Epithelial cell of esophagus (primary cell): ENCODE measurements at regions not wholly inside any gene's neighbourhood (a gene's known extent, or its start where the extent isn't known, plus 50 kb on each side); places are given as distances from the start of the nearest gene placed in this dataset.

Experiments used
- DNase-seq: peaks from one replicate; pipeline ENCODE4 v3.0.0; 2010; ENCODE audit warnings: low read depth
- H3K4me3 ChIP-seq: 2 replicates; pipeline ENCODE4 v1.5.1; 2011; ENCODE audit warnings: mild to moderate bottlenecking, low read length, control low read depth
- TF ChIP-seq, protein P1 (sequence below): IDR thresholded peaks from 2 replicates; pipeline ENCODE4 v1.5.1; 2011; ENCODE audit warnings: low read depth, mild to moderate bottlenecking, low read length, control low read depth, inconsistent platforms; ENCODE audit not compliant: insufficient read depth; ENCODE audit errors: missing control alignments

DNA sequence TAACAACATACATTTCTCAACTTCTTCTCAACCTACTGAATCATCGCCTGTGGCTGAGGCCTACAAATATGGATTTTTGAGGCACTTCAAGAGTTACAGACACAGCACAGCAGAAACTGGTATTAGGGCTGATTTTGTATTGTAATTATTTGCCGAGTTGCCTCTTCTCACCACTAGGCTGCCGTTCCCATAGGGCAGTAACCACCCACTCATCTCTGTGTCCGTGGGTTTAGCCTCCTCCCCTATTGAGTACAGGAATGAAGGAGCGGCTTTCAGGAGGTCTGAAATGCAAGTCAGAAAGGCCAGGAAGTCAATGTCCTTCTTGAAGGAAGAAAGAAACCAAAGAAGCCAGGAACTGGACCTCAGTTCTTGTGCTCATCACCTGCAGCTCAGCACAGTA, 220.8 kb downstream of the MTHFS start:
- no peak for DNase-seq
- TF ChIP-seq, protein P1, sequence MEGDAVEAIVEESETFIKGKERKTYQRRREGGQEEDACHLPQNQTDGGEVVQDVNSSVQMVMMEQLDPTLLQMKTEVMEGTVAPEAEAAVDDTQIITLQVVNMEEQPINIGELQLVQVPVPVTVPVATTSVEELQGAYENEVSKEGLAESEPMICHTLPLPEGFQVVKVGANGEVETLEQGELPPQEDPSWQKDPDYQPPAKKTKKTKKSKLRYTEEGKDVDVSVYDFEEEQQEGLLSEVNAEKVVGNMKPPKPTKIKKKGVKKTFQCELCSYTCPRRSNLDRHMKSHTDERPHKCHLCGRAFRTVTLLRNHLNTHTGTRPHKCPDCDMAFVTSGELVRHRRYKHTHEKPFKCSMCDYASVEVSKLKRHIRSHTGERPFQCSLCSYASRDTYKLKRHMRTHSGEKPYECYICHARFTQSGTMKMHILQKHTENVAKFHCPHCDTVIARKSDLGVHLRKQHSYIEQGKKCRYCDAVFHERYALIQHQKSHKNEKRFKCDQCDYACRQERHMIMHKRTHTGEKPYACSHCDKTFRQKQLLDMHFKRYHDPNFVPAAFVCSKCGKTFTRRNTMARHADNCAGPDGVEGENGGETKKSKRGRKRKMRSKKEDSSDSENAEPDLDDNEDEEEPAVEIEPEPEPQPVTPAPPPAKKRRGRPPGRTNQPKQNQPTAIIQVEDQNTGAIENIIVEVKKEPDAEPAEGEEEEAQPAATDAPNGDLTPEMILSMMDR = no peak
- no peak overlapping the region for H3K4me3 ChIP-seq

DNA sequence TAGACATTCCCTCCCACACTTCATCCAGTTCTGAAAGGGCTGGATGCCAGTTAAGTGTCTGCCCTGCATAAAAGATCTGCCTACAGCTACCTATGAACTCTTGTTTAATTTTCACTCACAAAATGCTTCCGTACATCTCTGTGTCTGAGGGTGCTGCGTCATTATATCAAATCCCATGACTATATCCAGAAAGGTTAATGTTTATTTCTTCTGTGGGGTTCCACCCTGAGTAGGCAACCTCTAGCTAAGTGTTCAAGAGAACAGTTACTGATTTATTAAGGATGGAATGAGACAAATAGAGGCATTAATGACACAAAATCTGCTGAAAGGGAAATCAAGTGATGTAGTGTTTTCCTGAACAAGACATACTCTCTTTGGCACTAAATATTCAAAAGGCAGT, 220.2 kb downstream of the MTHFS start:
- TF ChIP-seq, protein P1 = no peak

DNA sequence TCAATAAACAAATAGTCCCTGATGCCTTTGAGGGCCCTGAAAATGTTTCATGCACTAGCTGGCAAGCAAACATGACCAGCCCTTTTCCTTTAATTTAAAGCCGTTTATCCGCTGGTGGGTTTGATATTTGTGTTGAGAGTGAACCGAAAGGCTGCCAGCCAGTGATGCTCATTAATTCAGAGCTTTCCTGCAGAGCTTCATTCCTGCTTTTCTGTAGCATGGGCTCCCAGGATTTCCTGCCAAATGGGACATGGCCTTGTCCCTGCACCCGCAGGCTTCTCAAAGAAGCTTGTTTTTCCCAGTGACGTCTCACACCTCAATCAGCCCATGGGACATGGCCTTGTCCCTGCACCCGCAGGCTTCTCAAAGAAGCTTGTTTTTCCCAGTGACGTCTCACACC, 219.6 kb downstream of the MTHFS start:
- no peak for DNase-seq
- TF ChIP-seq, protein P1 = no peak
- H3K4me3 ChIP-seq = no peak overlapping the region

More for the DNA sequence above, 220.2 kb downstream of the MTHFS start:
- no peak for DNase-seq
- H3K4me3 ChIP-seq = no peak overlapping the region

DNA sequence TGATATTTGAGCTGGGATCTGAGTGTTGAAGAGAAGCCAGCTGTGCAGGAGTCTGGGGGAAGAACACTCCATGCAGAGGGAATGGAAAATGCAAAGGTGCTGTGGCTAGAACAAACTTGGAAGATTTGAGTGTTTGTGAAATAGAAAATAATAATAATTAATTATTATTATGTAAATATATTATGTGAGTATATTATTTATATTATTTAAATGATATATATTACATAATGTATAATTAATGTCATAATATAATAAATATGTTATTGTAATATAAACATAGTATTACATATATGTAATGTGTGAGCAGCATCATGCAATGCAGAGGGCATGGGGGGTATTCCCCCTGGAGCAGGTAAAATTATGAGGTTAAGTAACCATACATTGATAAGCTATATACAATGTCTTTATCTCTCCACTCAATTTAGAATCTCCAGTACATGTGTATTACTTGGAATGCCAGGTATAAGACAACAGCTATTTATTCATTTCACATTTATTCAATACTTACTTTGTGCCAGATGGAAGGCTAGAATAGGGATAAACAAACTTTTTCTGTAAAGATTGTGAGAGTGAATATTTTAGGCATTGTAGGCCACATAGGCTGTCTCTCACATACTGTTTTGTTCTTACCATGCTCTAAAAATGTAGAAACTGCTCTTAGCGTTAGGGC, 218.6 kb downstream of the MTHFS start:
- no peak for DNase-seq
- H3K4me3 ChIP-seq = no peak overlapping the region
- TF ChIP-seq, protein P1 = no peak

DNA sequence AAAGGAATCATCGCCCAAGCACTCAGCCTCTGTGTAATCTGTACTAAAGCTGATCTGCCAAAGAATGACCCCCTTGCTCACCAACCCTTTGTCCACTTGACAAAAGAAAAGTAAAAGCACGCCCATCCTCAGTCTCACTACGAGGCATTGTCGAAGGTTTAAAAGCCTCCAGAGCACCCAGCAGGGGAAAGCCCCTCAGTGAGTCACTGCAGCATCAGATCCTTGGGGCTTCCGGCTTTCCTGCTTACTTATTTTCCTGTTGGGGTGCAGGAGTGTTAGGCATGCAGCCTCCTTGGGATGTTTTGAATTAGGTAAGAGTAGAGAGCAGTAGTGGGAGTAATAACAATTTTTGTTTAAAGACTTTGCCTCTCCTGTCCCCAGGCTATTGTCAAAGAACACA, 216.1 kb downstream of the MTHFS start:
- H3K4me3 ChIP-seq = no peak overlapping the region
- TF ChIP-seq, protein P1 = no peak
- DNase-seq = peak; percentile 87

DNA sequence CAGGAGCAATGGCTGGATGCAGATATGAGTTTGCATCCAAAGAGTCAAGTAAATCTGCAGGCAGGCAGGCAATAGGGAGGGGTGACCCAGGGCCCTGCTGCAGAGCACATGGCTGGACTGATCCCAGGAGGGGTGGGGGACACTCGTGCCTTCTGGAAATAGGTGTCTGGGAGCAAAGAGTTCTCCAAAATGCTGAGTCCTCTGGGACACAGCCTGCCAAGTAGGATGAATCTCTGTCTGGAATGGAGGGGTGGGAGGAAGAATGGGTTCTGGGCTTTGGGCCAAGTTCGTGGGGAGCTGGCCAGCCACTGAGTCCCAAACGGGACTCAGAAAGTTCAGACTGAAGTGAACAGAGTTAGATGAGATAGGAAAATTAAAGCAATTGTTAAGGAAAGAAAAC, 214.5 kb downstream of the MTHFS start:
- TF ChIP-seq, protein P1 = no peak
- peak; percentile 24 for DNase-seq
- no peak overlapping the region for H3K4me3 ChIP-seq

DNA sequence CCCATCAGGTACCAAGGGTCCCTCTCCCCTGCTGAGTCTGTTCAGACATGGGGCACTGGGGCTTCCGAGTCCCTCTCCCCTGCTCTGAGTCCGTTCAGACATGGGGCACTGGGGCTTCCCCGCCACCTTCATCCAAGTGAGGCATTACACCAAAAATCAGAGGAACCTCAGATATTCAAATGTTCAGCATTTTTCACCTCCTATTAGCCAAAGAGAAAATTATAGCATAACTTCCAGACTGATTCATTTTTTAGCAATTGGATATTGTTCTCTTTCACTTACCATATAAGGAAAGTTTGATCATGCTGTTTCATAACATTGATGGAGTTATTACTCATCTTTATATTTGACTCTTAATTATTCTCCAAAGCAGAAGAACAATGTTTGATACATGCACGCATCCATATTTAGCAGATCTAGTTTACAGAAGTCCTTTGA, 213.9 kb downstream of the MTHFS start:
- TF ChIP-seq, protein P1 = no peak
- DNase-seq = peak; percentile 55
- no peak overlapping the region for H3K4me3 ChIP-seq
